ENCODE measurements at regions not wholly inside any gene's neighbourhood (a gene's known extent, or its start where the extent isn't known, plus 50 kb on each side); places are given as distances from the start of the nearest gene placed in this dataset.

GRCh38 chr11:86149792-86150191 lies 80.9 kb upstream of the PICALM start:
- Histone ChIP-seq H3K36me3 (no peaks in the 10 kb centered on the region), H3K27ac (no peak overlapping the region), H2AFZ (replicated peaks) (no peak overlapping the region), H3K9me3 (ENCODE audit: low read depth) (no peaks in the 10 kb centered on the region), H4K20me1 (ENCODE audit: low read depth) (no peaks in the 10 kb centered on the region), H3K79me2 (ENCODE audit: low read depth) (no peaks in the 10 kb centered on the region), H3K4me3 (no peak overlapping the region), H3K4me2 (no peak overlapping the region), H3K4me1 (peaks cover 8% of the 10 kb centered on the region), H3K9ac (no peak overlapping the region), H3F3A (ENCODE audit: low read depth) (no peaks in the 10 kb centered on the region), H3K27me3 (no peaks in the 10 kb centered on the region)
- no peak for DNase-seq (ENCODE audit: low spot score)
- Mint-ChIP-seq H3K9me3 (no peaks in the 10 kb centered on the region), H3K4me3 (no peak overlapping the region), H3K36me3 (no peaks in the 10 kb centered on the region), H3K27me3 (ENCODE audit: insufficient read depth, low read depth) (no peaks in the 10 kb centered on the region), H3K27ac (no peak overlapping the region), H3K4me1 (peaks cover 15% of the 10 kb centered on the region)
- TF ChIP-seq CTCF (IDR thresholded peaks at IDR 0.05) (no peak), EZH2phosphoT487 (IDR thresholded peaks at IDR 0.05) (no peak), EZH2 (IDR thresholded peaks at IDR 0.05) (no peak)

- no peak overlapping the region for H3K4me3 Mint-ChIP-seq
- Histone ChIP-seq H3K4me2 (no peak overlapping the region), H4K20me1 (ENCODE audit: low read depth) (no peaks in the 10 kb centered on the region), H2AFZ (replicated peaks) (peak overlapping the region; percentile 1), H3K36me3 (no peaks in the 10 kb centered on the region), H3F3A (ENCODE audit: low read depth) (no peaks in the 10 kb centered on the region), H3K27me3 (no peaks in the 10 kb centered on the region), H3K4me1 (peaks cover 8% of the 10 kb centered on the region), H3K9me3 (ENCODE audit: low read depth) (no peaks in the 10 kb centered on the region), H3K79me2 (ENCODE audit: low read depth) (no peaks in the 10 kb centered on the region), H3K27ac (no peak overlapping the region), H3K9ac (no peak overlapping the region), H3K4me3 (no peak overlapping the region)
- H3K9me3 Mint-ChIP-seq: no peaks in the 10 kb centered on the region
- H3K27ac Mint-ChIP-seq: no peak overlapping the region
- TF ChIP-seq EZH2 (IDR thresholded peaks at IDR 0.05): no peak
- TF ChIP-seq CTCF (IDR thresholded peaks at IDR 0.05): no peak
- TF ChIP-seq EZH2phosphoT487 (IDR thresholded peaks at IDR 0.05): no peak
- DNase-seq (ENCODE audit: low spot score): no peak
- H3K4me1 Mint-ChIP-seq: peaks cover 15% of the 10 kb centered on the region
- H3K36me3 Mint-ChIP-seq: no peaks in the 10 kb centered on the region
- no peaks in the 10 kb centered on the region for H3K27me3 Mint-ChIP-seq (ENCODE audit: insufficient read depth, low read depth)
Observed at GRCh38 chr11:86148345-86148747, 79.5 kb upstream of the PICALM start.

- H3K9ac ChIP-seq: no peak overlapping the region
- H3K36me3 ChIP-seq: no peaks in the 10 kb centered on the region
- no peaks in the 10 kb centered on the region for H3K27me3 ChIP-seq
- H3K4me2 ChIP-seq: no peak overlapping the region
- no peaks in the 10 kb centered on the region for H4K20me1 ChIP-seq (ENCODE audit: low read depth)
- H2AFZ ChIP-seq (replicated peaks): no peak overlapping the region
- no peak overlapping the region for H3K4me3 ChIP-seq
- Mint-ChIP-seq H3K27ac (no peak overlapping the region), H3K4me1 (peaks cover 12% of the 10 kb centered on the region), H3K9me3 (no peaks in the 10 kb centered on the region), H3K36me3 (no peaks in the 10 kb centered on the region), H3K27me3 (ENCODE audit: insufficient read depth, low read depth) (no peaks in the 10 kb centered on the region), H3K4me3 (no peak overlapping the region)
- no peak overlapping the region for H3K27ac ChIP-seq
- DNase-seq (ENCODE audit: low spot score): no peak
- peaks cover 8% of the 10 kb centered on the region for H3K4me1 ChIP-seq
- no peaks in the 10 kb centered on the region for H3K79me2 ChIP-seq (ENCODE audit: low read depth)
- TF ChIP-seq EZH2phosphoT487 (IDR thresholded peaks at IDR 0.05): no peak
- TF ChIP-seq EZH2 (IDR thresholded peaks at IDR 0.05): no peak
- no peak for TF ChIP-seq CTCF (IDR thresholded peaks at IDR 0.05)
- H3K9me3 ChIP-seq (ENCODE audit: low read depth): no peaks in the 10 kb centered on the region
- H3F3A ChIP-seq (ENCODE audit: low read depth): no peaks in the 10 kb centered on the region
Observed at GRCh38 chr11:86147004-86147403, 78.1 kb upstream of the PICALM start.

Data from neural progenitor cell (in vitro differentiated cells).